Right lobe of liver (tissue), 6 donors: ENCODE measurements at regions not wholly inside any gene's neighbourhood (a gene's known extent, or its start where the extent isn't known, plus 50 kb on each side); places are given as distances from the start of the nearest gene placed in this dataset.

Experiments used
- ATAC-seq, 4 donors: fragments of 200-7000 bp; cut with Tn5 transposase; one replicate each; pipeline ENCODE4 v1.9.1; 2020; ENCODE audit warnings: mild to moderate bottlenecking in 4 of 4, moderate library complexity in 4 of 4
- DNase-seq, 3 donors: peaks; one replicate each; pipeline ENCODE4 v3.0.0-alpha.2; 2020
- H3K27ac ChIP-seq, 3 donors: fragments of 200-600 bp; one replicate each; pipeline ENCODE4 v1.8.0; 2022
- H3K27me3 ChIP-seq, 2 donors: fragments of 200-600 bp; one replicate each; pipeline ENCODE4 v1.8.0; 2022
- H3K36me3 ChIP-seq, 4 donors: fragments of 200-600 bp; sonication (generic) in 1 of 4; one replicate each; pipeline versions ENCODE4 v1.5.1 to v1.8.0; 2017 to 2022; ENCODE audit warnings: control low read depth in 1 of 4
- H3K4me1 ChIP-seq, 4 donors: fragments of 200-600 bp; sonication (generic) in 1 of 4; one replicate each; pipeline versions ENCODE4 v1.5.1 to v1.8.0; 2017 to 2022; ENCODE audit warnings: control low read depth in 1 of 4
- H3K4me3 ChIP-seq, 3 donors: fragments of 200-600 bp; one replicate each; pipeline ENCODE4 v1.8.0; 2022
- H3K9me3 ChIP-seq, 4 donors: fragments of 200-600 bp; sonication (generic) in 1 of 4; one replicate each; pipeline versions ENCODE4 v1.5.1 to v1.8.0; 2017 to 2022; ENCODE audit warnings: control low read depth in 1 of 4
- CTCF ChIP-seq, 4 donors: fragments of 200-600 bp in 3 of 4; fragments of 450-650 bp in 1 of 4; IDR thresholded peaks; one replicate each; pipeline versions ENCODE4 v1.5.1 to v1.8.0; 2016 to 2022; ENCODE audit warnings: antibody characterized with exemption in 4 of 4, mild to moderate bottlenecking in 2 of 4
- POLR2A ChIP-seq: fragments of 450-650 bp; IDR thresholded peaks from one replicate; pipeline ENCODE4 v1.6.1; 2017; ENCODE audit warnings: antibody characterized with exemption, mild to moderate bottlenecking
- WGBS: methylation state at CpG from one replicate; pipeline ENCODE4 v1.1.6; 2018; ENCODE audit warnings: low coverage, low lambda C conversion rate; ENCODE audit not compliant: insufficient coverage; ENCODE audit errors: missing lambda C conversion rate; 5-methylcytosine and 5-hydroxymethylcytosine counted together
- intact Hi-C, 2 donors: fragments of 100-400 bp; cut with DNase I; formaldehyde crosslinking; loops; one replicate each; pipeline versions ENCODE4 v1.11.2 to v1.14.1; 2022
- donor health status: DM: no; HTN: yes; CAD: no.
- donor health status: DM: no; HTN: no; CAD: no.
- donor health status: DM: no; HTN: no; CAD: no.
- donor health status: DM: no; HTN: yes; CAD: no.
- donor health status: DM: no; HTN: yes; CAD: no.

DNA sequence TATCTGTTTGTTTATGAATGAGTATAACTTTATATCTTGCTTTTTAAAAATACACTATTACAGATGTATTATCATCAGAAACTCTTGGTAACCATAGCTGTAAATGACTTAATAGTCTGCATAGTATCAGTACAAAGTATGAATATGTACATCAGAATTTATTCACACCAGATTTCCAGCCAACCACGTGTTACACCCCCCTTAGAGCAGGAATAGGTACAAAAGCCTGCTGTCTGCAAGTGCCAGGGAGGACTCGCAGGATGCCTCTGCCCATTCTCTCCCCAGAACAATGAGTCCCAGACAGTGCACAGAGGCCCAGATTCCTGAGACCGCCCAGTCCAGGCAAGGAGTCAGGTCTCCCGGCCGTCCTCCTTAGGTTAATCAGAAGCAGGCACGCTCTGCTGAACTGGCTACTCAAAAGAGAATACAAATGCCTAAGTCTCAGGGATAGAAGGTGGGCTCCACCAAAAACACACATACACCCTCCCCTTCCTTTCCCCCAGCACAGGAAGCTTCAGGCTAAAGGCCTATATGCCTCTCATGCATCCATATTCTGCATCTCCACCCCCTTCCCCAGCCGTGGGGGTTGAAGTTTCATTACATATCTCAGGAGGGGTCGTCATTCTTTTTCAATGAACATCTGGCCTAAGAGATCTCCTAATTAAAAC lies 159.1 kb upstream of the CDH11 start:
- Histone ChIP-seq H3K27me3 (no peaks in the 10 kb centered on the region), H3K36me3 (no peaks in the 10 kb centered on the region), H3K4me3 (no peak overlapping the region), H3K27ac (no peak overlapping the region), H3K9me3 (no peaks in the 10 kb centered on the region), H3K4me1 (no peaks in the 10 kb centered on the region)
- ATAC-seq (no peak), DNase-seq (no peak)
- TF ChIP-seq CTCF (IDR thresholded peaks at IDR 0.05): no peak
- no peak for TF ChIP-seq POLR2A
- 53% methylated on average over 7 of the region's 8 CpGs for WGBS
- intact Hi-C loops: no loop called here

DNA sequence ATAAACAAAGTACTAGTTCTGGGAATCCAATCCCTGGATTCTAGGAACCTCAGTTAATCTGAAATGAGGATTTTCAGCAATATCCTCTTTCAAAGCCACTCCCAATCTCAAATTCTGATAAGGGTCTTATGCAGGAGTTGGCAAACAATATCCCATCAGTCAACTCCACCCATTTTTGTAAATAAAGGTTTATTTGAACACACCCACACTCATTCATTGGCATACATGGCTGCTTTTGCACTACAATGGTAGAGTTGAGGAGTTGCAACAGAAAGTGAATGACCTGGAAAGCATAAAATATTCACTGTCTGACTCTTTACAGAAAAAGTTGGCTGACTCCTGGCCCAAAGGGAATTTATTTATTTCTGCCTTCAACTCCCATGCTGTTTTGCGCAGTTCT lies 157.7 kb upstream of the CDH11 start:
- no peak overlapping the region for H3K27ac ChIP-seq
- intact Hi-C loops: no loop called here
- DNase-seq (no peak), ATAC-seq (no peak)
- H3K4me1 ChIP-seq: no peaks in the 10 kb centered on the region
- H3K36me3 ChIP-seq: no peaks in the 10 kb centered on the region
- H3K9me3 ChIP-seq: no peaks in the 10 kb centered on the region
- 73% methylated on average over 1 of the region's 1 CpG for WGBS
- H3K27me3 ChIP-seq: no peaks in the 10 kb centered on the region
- H3K4me3 ChIP-seq: no peak overlapping the region
- TF ChIP-seq POLR2A (no peak), CTCF (IDR thresholded peaks at IDR 0.05) (no peak)

GRCh38 chr16:65278874-65279273 lies 157.0 kb upstream of the CDH11 start:
- DNase-seq (no peak), ATAC-seq (no peak)
- Histone ChIP-seq H3K4me3 (no peak overlapping the region), H3K36me3 (no peaks in the 10 kb centered on the region), H3K27ac (no peak overlapping the region), H3K4me1 (no peaks in the 10 kb centered on the region), H3K9me3 (no peaks in the 10 kb centered on the region), H3K27me3 (no peaks in the 10 kb centered on the region)
- intact Hi-C loops: no loop called here
- WGBS: 77% methylated on average over 4 of the region's 6 CpGs
- TF ChIP-seq CTCF (IDR thresholded peaks at IDR 0.05) (no peak), POLR2A (no peak)

DNA sequence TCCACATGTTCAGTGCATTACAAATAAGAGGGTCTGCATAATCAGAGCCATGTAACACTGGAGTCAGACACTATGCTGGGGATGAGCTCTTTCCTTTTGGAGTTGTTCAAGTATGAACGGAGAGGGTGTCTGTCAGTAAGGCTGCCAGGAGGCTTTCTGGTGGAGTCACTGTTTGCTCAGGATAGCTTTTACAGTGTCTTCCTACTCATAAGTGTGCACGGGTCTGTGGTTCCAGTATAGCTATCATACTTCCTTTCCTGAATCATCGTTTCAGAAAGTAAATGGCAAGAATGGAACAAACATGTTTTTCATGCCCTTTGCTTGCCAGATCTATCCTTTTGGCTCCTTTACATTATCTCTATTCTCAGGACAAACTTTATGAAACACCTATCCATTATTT lies 152.7 kb upstream of the CDH11 start:
- no peak for DNase-seq
- Histone ChIP-seq H3K27me3 (no peaks in the 10 kb centered on the region), H3K9me3 (no peaks in the 10 kb centered on the region), H3K27ac (no peak overlapping the region), H3K4me1 (no peaks in the 10 kb centered on the region), H3K36me3 (no peaks in the 10 kb centered on the region), H3K4me3 (no peak overlapping the region)
- TF ChIP-seq POLR2A (no peak), CTCF (IDR thresholded peaks at IDR 0.05) (no peak)
- ATAC-seq: no peak
- WGBS: 31% methylated on average over 2 of the region's 3 CpGs
- intact Hi-C loops: no loop called here
